ENCODE measurements at regions not wholly inside any gene's neighbourhood (a gene's known extent, or its start where the extent isn't known, plus 50 kb on each side); places are given as distances from the start of the nearest gene placed in this dataset.

GRCh38 chr2:100194951-100195350 lies 52.6 kb upstream of the AFF3 start:
- Mint-ChIP-seq H3K36me3 (ENCODE audit: insufficient read depth) (no peaks in the 10 kb centered on the region), H3K27ac (no peak overlapping the region), H3K9me3 (ENCODE audit: low read depth) (peaks cover 12% of the 10 kb centered on the region), H3K4me1 (ENCODE audit: low read depth) (peaks cover 11% of the 10 kb centered on the region), H3K27me3 (peaks cover 4% of the 10 kb centered on the region), H3K4me3 (ENCODE audit: low read depth) (no peak overlapping the region)
- no peak for DNase-seq (ENCODE audit: low spot score, unreplicated experiment)
- TF ChIP-seq CTCF (IDR thresholded peaks at IDR 0.05; ENCODE audit: unreplicated experiment), result no peak

GRCh38 chr2:100193291-100193710 lies 50.9 kb upstream of the AFF3 start:
- no peaks in the 10 kb centered on the region for H3K36me3 Mint-ChIP-seq (ENCODE audit: insufficient read depth)

GRCh38 chr2:100192825-100193224 lies 50.4 kb upstream of the AFF3 start:
- Mint-ChIP-seq H3K36me3 (ENCODE audit: insufficient read depth) (no peaks in the 10 kb centered on the region), H3K9me3 (ENCODE audit: low read depth) (peaks cover 10% of the 10 kb centered on the region), H3K27ac (peak overlapping the region; percentile 81), H3K27me3 (peaks cover 4% of the 10 kb centered on the region), H3K4me1 (ENCODE audit: low read depth) (peaks cover 16% of the 10 kb centered on the region), H3K4me3 (ENCODE audit: low read depth) (no peak overlapping the region)
- no peak for TF ChIP-seq CTCF (IDR thresholded peaks at IDR 0.05; ENCODE audit: unreplicated experiment)
- no peak for DNase-seq (ENCODE audit: low spot score, unreplicated experiment)

More at GRCh38 chr2:100193291-100193710, 50.9 kb upstream of the AFF3 start:
- Mint-ChIP-seq H3K9me3 (ENCODE audit: low read depth) (peaks cover 10% of the 10 kb centered on the region), H3K27ac (peak overlapping the region; percentile 43), H3K4me1 (ENCODE audit: low read depth) (peaks cover 16% of the 10 kb centered on the region), H3K27me3 (peaks cover 4% of the 10 kb centered on the region), H3K4me3 (ENCODE audit: low read depth) (no peak overlapping the region)
- DNase-seq (ENCODE audit: low spot score, unreplicated experiment), result no peak
- TF ChIP-seq CTCF (IDR thresholded peaks at IDR 0.05; ENCODE audit: unreplicated experiment), result no peak

DNA sequence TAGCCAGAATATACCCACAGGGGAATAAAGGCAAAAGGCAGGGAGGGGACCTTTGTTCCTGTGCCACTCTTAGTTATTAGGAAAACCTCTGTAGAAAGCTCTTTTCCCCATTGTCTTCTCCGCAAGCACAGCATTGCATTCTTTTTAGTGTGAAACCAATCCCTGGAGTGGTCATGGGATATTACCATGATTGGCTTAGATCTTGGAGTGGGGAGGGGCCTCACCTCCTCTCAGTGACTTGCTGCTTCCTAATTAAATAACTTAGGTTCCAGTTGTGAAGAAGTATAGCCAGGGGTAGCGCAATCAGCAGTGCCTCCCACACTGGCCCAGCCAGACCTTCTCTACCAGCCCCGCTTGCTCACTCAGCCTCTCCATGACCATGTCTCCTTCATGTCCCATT lies 49.9 kb upstream of the AFF3 start:
- TF ChIP-seq CTCF (IDR thresholded peaks at IDR 0.05; ENCODE audit: unreplicated experiment), result no peak
- no peak for DNase-seq (ENCODE audit: low spot score, unreplicated experiment)
- peak overlapping the region; percentile 81 for H3K27ac Mint-ChIP-seq
- H3K4me3 Mint-ChIP-seq (ENCODE audit: low read depth), result no peak overlapping the region
- H3K9me3 Mint-ChIP-seq (ENCODE audit: low read depth), result peaks cover 10% of the 10 kb centered on the region
- H3K36me3 Mint-ChIP-seq (ENCODE audit: insufficient read depth), result no peaks in the 10 kb centered on the region
- peaks cover 13% of the 10 kb centered on the region for H3K4me1 Mint-ChIP-seq (ENCODE audit: low read depth)
- peaks cover 4% of the 10 kb centered on the region for H3K27me3 Mint-ChIP-seq

Data from progenitor cell of endocrine pancreas (in vitro differentiated cells).